A673 (cell line): ENCODE measurements at regions not wholly inside any gene's neighbourhood (a gene's known extent, or its start where the extent isn't known, plus 50 kb on each side); places are given as distances from the start of the nearest gene placed in this dataset.

Experiments
- EZH2 ChIP-seq: fragments of 200-600 bp; sonication (generic); IDR thresholded peaks from 2 replicates; pipeline ENCODE4 v1.6.1; 2017; ENCODE audit warnings: borderline replicate concordance, low read depth, mild to moderate bottlenecking, mixed read lengths, antibody characterized with exemption, low read length; ENCODE audit not compliant: poor library complexity, severe bottlenecking
- TF ChIP-seq, protein P1 (sequence below): fragments of 300-800, 200-600 bp; sonication (generic); conservative IDR thresholded peaks from 2 replicates; pipeline ENCODE4 v1.5.1; 2017; ENCODE audit warnings: low read depth, mild to moderate bottlenecking, antibody characterized with exemption, low read length, moderate library complexity, mixed read lengths

DNA sequence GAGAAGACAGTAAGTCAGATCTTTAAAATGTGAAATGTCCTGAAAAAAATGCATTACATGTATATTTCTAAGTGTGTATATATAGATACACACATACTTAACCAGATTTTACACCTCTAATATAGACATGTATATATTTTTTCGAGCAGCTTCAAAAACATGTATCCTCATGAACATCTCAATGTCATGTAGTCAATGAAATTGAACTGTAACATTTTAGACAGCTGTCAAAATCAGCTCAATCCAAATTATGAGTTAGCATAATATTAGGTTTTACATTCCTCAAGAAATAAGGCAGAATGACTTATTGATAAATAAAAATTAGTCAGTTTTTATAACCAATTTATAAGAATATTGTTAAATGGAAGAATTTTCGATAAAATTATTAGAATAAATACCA, 665.7 kb downstream of the BRINP3 start:
- TF ChIP-seq, protein P1, sequence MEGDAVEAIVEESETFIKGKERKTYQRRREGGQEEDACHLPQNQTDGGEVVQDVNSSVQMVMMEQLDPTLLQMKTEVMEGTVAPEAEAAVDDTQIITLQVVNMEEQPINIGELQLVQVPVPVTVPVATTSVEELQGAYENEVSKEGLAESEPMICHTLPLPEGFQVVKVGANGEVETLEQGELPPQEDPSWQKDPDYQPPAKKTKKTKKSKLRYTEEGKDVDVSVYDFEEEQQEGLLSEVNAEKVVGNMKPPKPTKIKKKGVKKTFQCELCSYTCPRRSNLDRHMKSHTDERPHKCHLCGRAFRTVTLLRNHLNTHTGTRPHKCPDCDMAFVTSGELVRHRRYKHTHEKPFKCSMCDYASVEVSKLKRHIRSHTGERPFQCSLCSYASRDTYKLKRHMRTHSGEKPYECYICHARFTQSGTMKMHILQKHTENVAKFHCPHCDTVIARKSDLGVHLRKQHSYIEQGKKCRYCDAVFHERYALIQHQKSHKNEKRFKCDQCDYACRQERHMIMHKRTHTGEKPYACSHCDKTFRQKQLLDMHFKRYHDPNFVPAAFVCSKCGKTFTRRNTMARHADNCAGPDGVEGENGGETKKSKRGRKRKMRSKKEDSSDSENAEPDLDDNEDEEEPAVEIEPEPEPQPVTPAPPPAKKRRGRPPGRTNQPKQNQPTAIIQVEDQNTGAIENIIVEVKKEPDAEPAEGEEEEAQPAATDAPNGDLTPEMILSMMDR = no peak
- TF ChIP-seq EZH2 = no peak
